ENCODE measurements at regions not wholly inside any gene's neighbourhood (a gene's known extent, or its start where the extent isn't known, plus 50 kb on each side); places are given as distances from the start of the nearest gene placed in this dataset.
A peak's percentile ranks its signal among the peaks of the same experiment; 100 is the strongest.

DNA sequence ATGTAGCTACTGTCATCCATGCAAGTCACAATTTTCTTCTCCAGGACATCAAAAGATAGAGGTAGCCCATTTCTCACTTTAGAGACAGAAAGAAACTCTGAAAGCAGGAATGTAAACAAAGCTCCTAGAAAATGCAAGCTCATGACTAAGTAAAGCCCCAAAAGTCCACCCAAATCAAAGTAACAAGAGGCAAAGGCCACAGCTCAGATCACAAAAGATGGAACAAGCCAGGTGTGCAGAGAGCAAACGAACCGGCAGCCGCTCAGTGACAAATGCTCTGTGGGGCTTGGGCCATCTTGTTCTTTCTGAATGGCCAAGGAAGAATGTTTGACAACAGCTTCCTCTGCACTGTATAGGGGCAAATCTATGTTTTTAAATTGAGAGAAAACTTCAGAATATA, 201.0 kb downstream of the CYRIA start:
- TF ChIP-seq JUND (IDR thresholded peaks at IDR 0.05) (no peak), FOXA1 (IDR thresholded peaks at IDR 0.05) (no peak), YY1 (IDR thresholded peaks at IDR 0.05) (no peak), SP1 (IDR thresholded peaks at IDR 0.05) (no peak), HNF4G (IDR thresholded peaks at IDR 0.05) (no peak), HNF4A (conservative IDR thresholded peaks at IDR 0.05) (peak; percentile 41 to 54), TAF1 (conservative IDR thresholded peaks at IDR 0.05) (no peak)
- TF ChIP-seq, protein P1, sequence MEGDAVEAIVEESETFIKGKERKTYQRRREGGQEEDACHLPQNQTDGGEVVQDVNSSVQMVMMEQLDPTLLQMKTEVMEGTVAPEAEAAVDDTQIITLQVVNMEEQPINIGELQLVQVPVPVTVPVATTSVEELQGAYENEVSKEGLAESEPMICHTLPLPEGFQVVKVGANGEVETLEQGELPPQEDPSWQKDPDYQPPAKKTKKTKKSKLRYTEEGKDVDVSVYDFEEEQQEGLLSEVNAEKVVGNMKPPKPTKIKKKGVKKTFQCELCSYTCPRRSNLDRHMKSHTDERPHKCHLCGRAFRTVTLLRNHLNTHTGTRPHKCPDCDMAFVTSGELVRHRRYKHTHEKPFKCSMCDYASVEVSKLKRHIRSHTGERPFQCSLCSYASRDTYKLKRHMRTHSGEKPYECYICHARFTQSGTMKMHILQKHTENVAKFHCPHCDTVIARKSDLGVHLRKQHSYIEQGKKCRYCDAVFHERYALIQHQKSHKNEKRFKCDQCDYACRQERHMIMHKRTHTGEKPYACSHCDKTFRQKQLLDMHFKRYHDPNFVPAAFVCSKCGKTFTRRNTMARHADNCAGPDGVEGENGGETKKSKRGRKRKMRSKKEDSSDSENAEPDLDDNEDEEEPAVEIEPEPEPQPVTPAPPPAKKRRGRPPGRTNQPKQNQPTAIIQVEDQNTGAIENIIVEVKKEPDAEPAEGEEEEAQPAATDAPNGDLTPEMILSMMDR (IDR thresholded peaks at IDR 0.05; ENCODE audit: low read depth, low read length, missing input control), result no peak
- TF ChIP-seq, protein P2, sequence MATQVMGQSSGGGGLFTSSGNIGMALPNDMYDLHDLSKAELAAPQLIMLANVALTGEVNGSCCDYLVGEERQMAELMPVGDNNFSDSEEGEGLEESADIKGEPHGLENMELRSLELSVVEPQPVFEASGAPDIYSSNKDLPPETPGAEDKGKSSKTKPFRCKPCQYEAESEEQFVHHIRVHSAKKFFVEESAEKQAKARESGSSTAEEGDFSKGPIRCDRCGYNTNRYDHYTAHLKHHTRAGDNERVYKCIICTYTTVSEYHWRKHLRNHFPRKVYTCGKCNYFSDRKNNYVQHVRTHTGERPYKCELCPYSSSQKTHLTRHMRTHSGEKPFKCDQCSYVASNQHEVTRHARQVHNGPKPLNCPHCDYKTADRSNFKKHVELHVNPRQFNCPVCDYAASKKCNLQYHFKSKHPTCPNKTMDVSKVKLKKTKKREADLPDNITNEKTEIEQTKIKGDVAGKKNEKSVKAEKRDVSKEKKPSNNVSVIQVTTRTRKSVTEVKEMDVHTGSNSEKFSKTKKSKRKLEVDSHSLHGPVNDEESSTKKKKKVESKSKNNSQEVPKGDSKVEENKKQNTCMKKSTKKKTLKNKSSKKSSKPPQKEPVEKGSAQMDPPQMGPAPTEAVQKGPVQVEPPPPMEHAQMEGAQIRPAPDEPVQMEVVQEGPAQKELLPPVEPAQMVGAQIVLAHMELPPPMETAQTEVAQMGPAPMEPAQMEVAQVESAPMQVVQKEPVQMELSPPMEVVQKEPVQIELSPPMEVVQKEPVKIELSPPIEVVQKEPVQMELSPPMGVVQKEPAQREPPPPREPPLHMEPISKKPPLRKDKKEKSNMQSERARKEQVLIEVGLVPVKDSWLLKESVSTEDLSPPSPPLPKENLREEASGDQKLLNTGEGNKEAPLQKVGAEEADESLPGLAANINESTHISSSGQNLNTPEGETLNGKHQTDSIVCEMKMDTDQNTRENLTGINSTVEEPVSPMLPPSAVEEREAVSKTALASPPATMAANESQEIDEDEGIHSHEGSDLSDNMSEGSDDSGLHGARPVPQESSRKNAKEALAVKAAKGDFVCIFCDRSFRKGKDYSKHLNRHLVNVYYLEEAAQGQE (IDR thresholded peaks at IDR 0.05), result no peak
- TF ChIP-seq, protein P3, sequence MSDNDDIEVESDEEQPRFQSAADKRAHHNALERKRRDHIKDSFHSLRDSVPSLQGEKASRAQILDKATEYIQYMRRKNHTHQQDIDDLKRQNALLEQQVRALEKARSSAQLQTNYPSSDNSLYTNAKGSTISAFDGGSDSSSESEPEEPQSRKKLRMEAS (IDR thresholded peaks at IDR 0.05), result no peak
- TF ChIP-seq, protein P4, sequence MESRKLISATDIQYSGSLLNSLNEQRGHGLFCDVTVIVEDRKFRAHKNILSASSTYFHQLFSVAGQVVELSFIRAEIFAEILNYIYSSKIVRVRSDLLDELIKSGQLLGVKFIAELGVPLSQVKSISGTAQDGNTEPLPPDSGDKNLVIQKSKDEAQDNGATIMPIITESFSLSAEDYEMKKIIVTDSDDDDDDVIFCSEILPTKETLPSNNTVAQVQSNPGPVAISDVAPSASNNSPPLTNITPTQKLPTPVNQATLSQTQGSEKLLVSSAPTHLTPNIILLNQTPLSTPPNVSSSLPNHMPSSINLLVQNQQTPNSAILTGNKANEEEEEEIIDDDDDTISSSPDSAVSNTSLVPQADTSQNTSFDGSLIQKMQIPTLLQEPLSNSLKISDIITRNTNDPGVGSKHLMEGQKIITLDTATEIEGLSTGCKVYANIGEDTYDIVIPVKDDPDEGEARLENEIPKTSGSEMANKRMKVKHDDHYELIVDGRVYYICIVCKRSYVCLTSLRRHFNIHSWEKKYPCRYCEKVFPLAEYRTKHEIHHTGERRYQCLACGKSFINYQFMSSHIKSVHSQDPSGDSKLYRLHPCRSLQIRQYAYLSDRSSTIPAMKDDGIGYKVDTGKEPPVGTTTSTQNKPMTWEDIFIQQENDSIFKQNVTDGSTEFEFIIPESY (IDR thresholded peaks at IDR 0.05), result no peak
